ENCODE measurements at regions not wholly inside any gene's neighbourhood (a gene's known extent, or its start where the extent isn't known, plus 50 kb on each side); places are given as distances from the start of the nearest gene placed in this dataset.

DNA sequence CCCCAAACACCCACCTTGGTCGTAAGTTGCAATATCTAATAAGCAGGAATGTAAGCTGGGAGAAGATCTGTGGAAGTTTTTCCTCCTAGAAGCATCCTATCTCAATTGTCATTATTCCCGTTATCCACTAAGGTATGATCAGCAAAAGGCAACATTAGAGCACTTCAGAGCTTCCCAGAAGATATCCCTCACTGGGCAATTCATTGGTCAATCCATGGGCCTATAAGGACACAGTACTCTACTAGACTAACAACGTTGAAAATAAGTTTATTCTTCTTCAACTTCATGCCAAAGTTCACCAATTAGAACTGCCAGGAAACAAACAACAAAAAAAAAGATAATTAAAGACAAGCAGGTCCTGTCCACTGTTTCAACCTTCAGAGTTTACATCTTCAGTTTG lies 433.0 kb upstream of the POU3F3 start:
- TF ChIP-seq, protein P1, sequence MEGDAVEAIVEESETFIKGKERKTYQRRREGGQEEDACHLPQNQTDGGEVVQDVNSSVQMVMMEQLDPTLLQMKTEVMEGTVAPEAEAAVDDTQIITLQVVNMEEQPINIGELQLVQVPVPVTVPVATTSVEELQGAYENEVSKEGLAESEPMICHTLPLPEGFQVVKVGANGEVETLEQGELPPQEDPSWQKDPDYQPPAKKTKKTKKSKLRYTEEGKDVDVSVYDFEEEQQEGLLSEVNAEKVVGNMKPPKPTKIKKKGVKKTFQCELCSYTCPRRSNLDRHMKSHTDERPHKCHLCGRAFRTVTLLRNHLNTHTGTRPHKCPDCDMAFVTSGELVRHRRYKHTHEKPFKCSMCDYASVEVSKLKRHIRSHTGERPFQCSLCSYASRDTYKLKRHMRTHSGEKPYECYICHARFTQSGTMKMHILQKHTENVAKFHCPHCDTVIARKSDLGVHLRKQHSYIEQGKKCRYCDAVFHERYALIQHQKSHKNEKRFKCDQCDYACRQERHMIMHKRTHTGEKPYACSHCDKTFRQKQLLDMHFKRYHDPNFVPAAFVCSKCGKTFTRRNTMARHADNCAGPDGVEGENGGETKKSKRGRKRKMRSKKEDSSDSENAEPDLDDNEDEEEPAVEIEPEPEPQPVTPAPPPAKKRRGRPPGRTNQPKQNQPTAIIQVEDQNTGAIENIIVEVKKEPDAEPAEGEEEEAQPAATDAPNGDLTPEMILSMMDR (IDR thresholded peaks at IDR 0.05) = no peak
- TF ChIP-seq EP300 (IDR thresholded peaks at IDR 0.05) (no peak), POLR2A (IDR thresholded peaks at IDR 0.05) (no peak)

Measured in upper lobe of left lung (tissue), 4 donors.